ENCODE measurements at regions not wholly inside any gene's neighbourhood (a gene's known extent, or its start where the extent isn't known, plus 50 kb on each side); places are given as distances from the start of the nearest gene placed in this dataset.
"Not testable (repeated sequence)": the region's sequence is repeated elsewhere in the genome, so short reads cannot be mapped to it uniquely, and the experiment has no call there.

GRCh38 chr3:95334461-95334860 is 1271.6 kb downstream of the NSUN3 start:
- no peak overlapping the region for H3K27ac ChIP-seq
- no peak for TF ChIP-seq CTCF (conservative IDR thresholded peaks at IDR 0.05)

- TF ChIP-seq CTCF (conservative IDR thresholded peaks at IDR 0.05) = no peak
- no peak overlapping the region for H3K27ac ChIP-seq
Measured at GRCh38 chr3:95335517-95335916, 1272.7 kb downstream of the NSUN3 start.

- H3K27ac ChIP-seq = no peak overlapping the region
- no peak for TF ChIP-seq CTCF (conservative IDR thresholded peaks at IDR 0.05)
Measured at GRCh38 chr3:95338446-95338845, 1275.6 kb downstream of the NSUN3 start.

GRCh38 chr3:95341314-95341713 is 1278.5 kb downstream of the NSUN3 start:
- TF ChIP-seq CTCF (conservative IDR thresholded peaks at IDR 0.05) = no peak
- no peak overlapping the region for H3K27ac ChIP-seq

GRCh38 chr3:95343228-95343627 is 1280.4 kb downstream of the NSUN3 start:
- TF ChIP-seq CTCF (conservative IDR thresholded peaks at IDR 0.05) = no peak
- H3K27ac ChIP-seq = no peak overlapping the region

GRCh38 chr3:95343767-95344166 is 1280.9 kb downstream of the NSUN3 start:
- no peak overlapping the region for H3K27ac ChIP-seq
- TF ChIP-seq CTCF (conservative IDR thresholded peaks at IDR 0.05) = no peak

- not testable (repeated sequence) for H3K27ac ChIP-seq
Measured at GRCh38 chr3:95347936-95348335, 1285.1 kb downstream of the NSUN3 start.

GRCh38 chr3:95348879-95349278 is 1286.0 kb downstream of the NSUN3 start:
- no peak overlapping the region for H3K27ac ChIP-seq
- TF ChIP-seq CTCF (conservative IDR thresholded peaks at IDR 0.05) = no peak
